ENCODE measurements at regions not wholly inside any gene's neighbourhood (a gene's known extent, or its start where the extent isn't known, plus 50 kb on each side); places are given as distances from the start of the nearest gene placed in this dataset.

DNA sequence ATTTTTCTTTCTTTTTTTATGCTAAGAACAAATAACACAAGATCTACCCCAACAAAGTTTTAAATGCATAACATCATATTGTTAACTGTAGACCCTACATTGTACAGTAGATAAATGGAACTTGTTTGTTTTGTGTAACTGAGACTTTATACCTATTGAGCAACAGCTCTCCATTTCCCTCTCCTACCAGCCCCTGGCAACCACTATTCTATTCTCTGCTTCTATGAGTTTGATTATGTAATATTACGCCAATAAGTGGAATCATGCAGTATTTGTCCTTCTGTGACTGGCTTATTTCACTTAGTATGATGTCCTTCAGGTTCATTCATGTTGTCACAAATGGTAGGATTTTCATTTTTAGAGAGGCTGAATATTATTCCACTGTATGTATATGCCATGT lies 308.2 kb upstream of the PRR16 start:
- no peaks in the 10 kb centered on the region for H3K27me3 ChIP-seq
- TF ChIP-seq, protein P1, sequence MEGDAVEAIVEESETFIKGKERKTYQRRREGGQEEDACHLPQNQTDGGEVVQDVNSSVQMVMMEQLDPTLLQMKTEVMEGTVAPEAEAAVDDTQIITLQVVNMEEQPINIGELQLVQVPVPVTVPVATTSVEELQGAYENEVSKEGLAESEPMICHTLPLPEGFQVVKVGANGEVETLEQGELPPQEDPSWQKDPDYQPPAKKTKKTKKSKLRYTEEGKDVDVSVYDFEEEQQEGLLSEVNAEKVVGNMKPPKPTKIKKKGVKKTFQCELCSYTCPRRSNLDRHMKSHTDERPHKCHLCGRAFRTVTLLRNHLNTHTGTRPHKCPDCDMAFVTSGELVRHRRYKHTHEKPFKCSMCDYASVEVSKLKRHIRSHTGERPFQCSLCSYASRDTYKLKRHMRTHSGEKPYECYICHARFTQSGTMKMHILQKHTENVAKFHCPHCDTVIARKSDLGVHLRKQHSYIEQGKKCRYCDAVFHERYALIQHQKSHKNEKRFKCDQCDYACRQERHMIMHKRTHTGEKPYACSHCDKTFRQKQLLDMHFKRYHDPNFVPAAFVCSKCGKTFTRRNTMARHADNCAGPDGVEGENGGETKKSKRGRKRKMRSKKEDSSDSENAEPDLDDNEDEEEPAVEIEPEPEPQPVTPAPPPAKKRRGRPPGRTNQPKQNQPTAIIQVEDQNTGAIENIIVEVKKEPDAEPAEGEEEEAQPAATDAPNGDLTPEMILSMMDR (IDR thresholded peaks at IDR 0.05): no peak
- H3K4me1 ChIP-seq: no peaks in the 10 kb centered on the region
- no peak overlapping the region for H3K27ac ChIP-seq
- H3K36me3 ChIP-seq: no peaks in the 10 kb centered on the region
- H3K4me3 ChIP-seq: no peak overlapping the region
- no peaks in the 10 kb centered on the region for H3K9me3 ChIP-seq
- no peak for DNase-seq (ENCODE audit: low spot score)

DNA sequence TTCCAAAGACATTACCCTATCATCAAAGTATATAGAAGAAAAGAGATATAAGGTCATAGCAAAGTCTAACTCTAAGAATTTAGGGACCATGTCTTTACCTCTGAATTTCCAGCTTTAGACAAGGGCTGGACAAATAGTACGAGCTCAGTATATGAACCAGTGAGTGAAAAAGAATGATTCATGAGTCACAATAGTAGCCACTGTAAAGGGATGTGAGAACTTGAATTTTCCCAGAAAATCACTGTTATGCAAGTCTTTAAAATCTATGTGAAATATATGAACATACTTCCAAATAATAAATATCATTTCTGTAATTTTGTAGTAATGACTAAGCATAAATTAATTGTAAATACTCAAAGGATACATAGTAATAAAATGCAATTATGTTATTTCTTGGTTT lies 305.9 kb upstream of the PRR16 start:
- TF ChIP-seq, protein P1 (IDR thresholded peaks at IDR 0.05): no peak
- no peaks in the 10 kb centered on the region for H3K9me3 ChIP-seq

DNA sequence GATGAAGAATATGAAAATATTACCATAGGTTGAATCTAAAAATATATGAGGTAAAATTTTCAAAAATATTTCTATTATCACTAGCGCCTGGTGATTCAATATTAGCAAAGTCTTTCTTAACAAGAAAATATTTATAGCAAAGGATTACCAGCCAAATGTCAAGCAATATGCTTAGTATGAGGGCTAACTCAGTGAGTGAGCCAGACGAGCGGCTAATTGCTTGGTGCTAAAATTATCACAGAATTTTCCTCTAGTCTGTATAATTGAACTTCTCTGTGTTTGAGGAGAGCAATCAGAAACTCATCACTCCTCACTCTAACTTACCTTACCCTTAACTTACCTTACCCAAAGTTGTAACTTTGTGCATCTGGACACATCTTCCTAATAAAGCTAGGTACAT lies 304.9 kb upstream of the PRR16 start:
- no peak for DNase-seq (ENCODE audit: low spot score)
- no peaks in the 10 kb centered on the region for H3K4me1 ChIP-seq
- H3K27me3 ChIP-seq: no peaks in the 10 kb centered on the region
- TF ChIP-seq, protein P1 (IDR thresholded peaks at IDR 0.05): no peak
- no peaks in the 10 kb centered on the region for H3K9me3 ChIP-seq
- no peak overlapping the region for H3K27ac ChIP-seq
- no peaks in the 10 kb centered on the region for H3K36me3 ChIP-seq
- H3K4me3 ChIP-seq: no peak overlapping the region

More for the DNA sequence above, 305.9 kb upstream of the PRR16 start:
- H3K36me3 ChIP-seq: no peaks in the 10 kb centered on the region
- H3K27ac ChIP-seq: no peak overlapping the region
- H3K27me3 ChIP-seq: no peaks in the 10 kb centered on the region
- no peak overlapping the region for H3K4me3 ChIP-seq
- no peak for DNase-seq (ENCODE audit: low spot score)
- no peaks in the 10 kb centered on the region for H3K4me1 ChIP-seq

DNA sequence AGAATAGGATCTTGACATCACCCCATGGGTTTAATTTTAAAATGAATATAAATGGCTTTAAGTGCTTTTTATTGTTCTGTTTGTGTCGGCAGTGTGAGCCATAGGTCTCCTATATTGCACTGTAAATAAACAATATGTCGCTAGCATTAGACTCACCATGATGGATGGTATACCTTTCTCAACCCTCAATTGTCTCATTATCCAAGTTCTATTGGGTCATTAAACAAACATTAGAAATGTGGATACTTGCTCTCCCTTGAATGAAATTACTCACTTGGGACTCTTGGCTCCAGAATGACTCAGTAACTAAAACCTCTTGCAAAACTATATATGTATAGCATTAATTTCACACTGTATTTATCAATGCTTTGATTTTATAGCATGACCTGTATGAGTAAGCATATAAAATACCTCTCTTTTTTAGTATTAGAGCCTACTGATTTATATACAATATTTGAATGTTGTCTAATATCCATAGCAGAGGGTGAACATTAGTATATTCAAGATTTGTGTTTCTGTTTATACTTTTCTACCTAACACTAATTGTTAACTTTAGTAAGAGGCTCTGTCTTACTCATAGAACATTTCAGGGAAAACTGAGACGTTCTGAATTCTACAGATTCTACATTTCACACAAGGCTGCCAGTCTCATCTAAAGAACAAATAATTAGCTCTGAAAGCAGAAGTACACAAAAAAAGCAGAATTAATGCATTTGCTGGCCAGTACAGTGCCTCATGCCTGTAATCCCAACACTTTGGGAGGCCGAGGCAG lies 303.8 kb upstream of the PRR16 start:
- Histone ChIP-seq H3K4me3 (no peak overlapping the region), H3K9me3 (no peaks in the 10 kb centered on the region), H3K27ac (no peak overlapping the region), H3K36me3 (no peaks in the 10 kb centered on the region), H3K4me1 (no peaks in the 10 kb centered on the region), H3K27me3 (no peaks in the 10 kb centered on the region)
- TF ChIP-seq, protein P1 (IDR thresholded peaks at IDR 0.05): no peak
- no peak for DNase-seq (ENCODE audit: low spot score)

DNA sequence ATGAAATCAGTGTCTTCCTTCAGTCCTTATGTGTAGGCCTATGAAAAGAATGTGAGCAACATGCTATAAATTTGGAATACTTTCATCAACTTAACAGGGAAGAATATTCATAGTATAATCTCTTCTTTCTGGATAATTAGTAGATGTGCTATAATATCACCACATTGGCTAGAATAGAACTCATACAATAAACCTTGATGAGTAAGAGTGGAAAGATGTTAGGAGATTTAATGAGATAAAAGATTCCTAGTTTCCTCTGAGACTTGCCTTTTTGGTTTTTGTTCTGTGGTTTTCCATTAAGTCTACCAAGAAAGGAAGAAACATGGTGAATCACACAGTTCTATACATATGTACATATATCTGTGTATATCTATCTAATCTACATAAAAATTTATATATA lies 301.8 kb upstream of the PRR16 start:
- H3K4me3 ChIP-seq: no peak overlapping the region
- H3K27ac ChIP-seq: no peak overlapping the region
- DNase-seq (ENCODE audit: low spot score): no peak
- no peaks in the 10 kb centered on the region for H3K9me3 ChIP-seq
- no peaks in the 10 kb centered on the region for H3K4me1 ChIP-seq
- H3K36me3 ChIP-seq: no peaks in the 10 kb centered on the region
- TF ChIP-seq, protein P1 (IDR thresholded peaks at IDR 0.05): no peak
- H3K27me3 ChIP-seq: no peaks in the 10 kb centered on the region

DNA sequence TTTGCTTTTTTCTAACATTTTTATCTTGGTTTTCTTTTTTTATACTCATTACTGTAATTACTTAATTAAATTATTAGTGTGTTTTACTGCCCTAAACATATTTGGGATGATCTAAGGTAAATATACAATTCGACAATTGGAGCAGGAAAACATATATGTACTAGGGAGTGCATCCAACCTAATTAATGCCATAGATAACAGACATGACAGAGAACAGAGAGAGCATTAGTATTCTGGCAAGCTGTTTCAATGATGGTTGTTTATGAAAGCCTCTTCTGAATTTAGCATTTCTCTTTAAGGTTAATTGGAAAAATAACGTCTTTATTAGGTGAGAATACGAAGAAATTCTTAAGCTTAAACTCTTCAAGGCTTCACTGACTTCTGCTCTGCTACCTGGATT lies 300.1 kb upstream of the PRR16 start:
- H3K4me3 ChIP-seq: no peak overlapping the region
- TF ChIP-seq, protein P1 (IDR thresholded peaks at IDR 0.05): no peak
- H3K9me3 ChIP-seq: no peaks in the 10 kb centered on the region
- no peaks in the 10 kb centered on the region for H3K27me3 ChIP-seq
- no peaks in the 10 kb centered on the region for H3K36me3 ChIP-seq
- no peaks in the 10 kb centered on the region for H3K4me1 ChIP-seq
- no peak for DNase-seq (ENCODE audit: low spot score)
- H3K27ac ChIP-seq: no peak overlapping the region

Measured in right atrium auricular region (tissue), 2 donors.